ENCODE measurements at regions not wholly inside any gene's neighbourhood (a gene's known extent, or its start where the extent isn't known, plus 50 kb on each side); places are given as distances from the start of the nearest gene placed in this dataset.

DNA sequence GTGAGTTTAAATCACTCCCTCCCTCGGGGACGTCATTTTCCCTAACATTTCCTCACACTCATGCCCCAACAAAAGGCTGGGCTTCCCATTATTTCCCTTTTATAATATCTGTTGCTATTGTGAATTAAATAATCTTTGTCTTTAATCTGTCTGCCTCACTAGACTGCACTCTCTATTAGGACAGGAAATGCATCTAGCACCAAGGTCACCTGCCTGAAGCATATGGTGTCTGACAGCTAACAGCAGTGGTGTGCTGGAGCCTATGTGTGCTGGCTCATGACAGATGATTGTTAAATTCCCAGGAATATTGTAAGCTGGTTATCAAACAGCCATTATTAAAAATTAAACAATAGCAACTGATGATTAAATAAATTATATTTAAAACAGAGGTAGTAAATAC is 237.0 kb upstream of the CEP162 start:
- TF ChIP-seq, protein P1, sequence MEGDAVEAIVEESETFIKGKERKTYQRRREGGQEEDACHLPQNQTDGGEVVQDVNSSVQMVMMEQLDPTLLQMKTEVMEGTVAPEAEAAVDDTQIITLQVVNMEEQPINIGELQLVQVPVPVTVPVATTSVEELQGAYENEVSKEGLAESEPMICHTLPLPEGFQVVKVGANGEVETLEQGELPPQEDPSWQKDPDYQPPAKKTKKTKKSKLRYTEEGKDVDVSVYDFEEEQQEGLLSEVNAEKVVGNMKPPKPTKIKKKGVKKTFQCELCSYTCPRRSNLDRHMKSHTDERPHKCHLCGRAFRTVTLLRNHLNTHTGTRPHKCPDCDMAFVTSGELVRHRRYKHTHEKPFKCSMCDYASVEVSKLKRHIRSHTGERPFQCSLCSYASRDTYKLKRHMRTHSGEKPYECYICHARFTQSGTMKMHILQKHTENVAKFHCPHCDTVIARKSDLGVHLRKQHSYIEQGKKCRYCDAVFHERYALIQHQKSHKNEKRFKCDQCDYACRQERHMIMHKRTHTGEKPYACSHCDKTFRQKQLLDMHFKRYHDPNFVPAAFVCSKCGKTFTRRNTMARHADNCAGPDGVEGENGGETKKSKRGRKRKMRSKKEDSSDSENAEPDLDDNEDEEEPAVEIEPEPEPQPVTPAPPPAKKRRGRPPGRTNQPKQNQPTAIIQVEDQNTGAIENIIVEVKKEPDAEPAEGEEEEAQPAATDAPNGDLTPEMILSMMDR (IDR thresholded peaks at IDR 0.05) = no peak
- Mint-ChIP-seq H3K27ac (no peak overlapping the region), H3K4me1 (ENCODE audit: low read depth) (no peaks in the 10 kb centered on the region), H3K27me3 (no peaks in the 10 kb centered on the region), H3K9me3 (no peaks in the 10 kb centered on the region), H3K36me3 (ENCODE audit: low read depth) (no peaks in the 10 kb centered on the region), H3K4me3 (no peak overlapping the region)
- DNase-seq = no peak
- CTCF ChIA-PET = no interaction called here
- no peak for ATAC-seq
- POLR2A ChIA-PET = no interaction called here
- intact Hi-C loops (cut with micrococcal nuclease) = no loop called here

DNA sequence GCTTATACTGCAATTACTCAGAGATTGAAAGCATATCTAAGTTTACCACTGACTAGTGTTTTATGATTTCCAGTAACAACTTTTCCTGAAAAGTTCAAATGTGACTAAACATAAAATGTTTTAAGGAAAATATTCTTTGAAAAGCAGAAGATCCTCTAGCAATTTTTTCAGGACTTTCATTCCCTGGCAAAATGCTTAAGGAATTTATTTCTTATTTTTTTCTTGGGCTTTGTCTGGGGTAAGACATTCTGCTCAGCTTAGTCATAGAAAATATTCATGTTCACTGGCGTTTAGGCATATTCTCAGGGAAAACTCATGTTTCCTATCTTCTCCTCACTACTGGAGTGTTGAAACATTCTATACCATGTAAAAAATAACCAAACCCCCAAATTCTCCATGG is 235.3 kb upstream of the CEP162 start:
- POLR2A ChIA-PET = no interaction called here
- H3K9me3 Mint-ChIP-seq = no peaks in the 10 kb centered on the region
- H3K27me3 Mint-ChIP-seq = no peaks in the 10 kb centered on the region

DNA sequence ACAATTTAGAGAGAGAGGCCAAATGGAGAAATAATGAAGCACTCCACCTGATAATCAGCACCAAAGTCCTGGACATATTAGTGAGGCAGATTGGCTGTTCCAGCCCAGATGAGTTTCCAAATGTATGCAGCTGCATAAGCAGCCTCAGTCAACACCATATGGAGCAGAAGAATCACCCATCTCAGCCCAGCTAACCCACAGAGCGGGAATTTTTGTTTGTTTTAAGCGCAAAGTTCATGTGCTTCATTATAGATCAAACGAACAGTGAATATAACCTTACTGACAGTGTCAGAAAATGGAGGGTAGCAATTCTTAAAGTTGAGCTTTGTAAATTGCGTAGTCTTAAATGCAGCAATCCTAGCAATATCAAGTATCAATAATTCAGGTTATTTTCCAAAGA is 234.0 kb upstream of the CEP162 start:
- POLR2A ChIA-PET = no interaction called here
- no peaks in the 10 kb centered on the region for H3K9me3 Mint-ChIP-seq
- H3K4me1 Mint-ChIP-seq (ENCODE audit: low read depth) = no peaks in the 10 kb centered on the region

More for the DNA sequence above, 235.3 kb upstream of the CEP162 start:
- H3K4me3 Mint-ChIP-seq = no peak overlapping the region
- H3K27ac Mint-ChIP-seq = no peak overlapping the region
- no peaks in the 10 kb centered on the region for H3K36me3 Mint-ChIP-seq (ENCODE audit: low read depth)
- intact Hi-C loops (cut with micrococcal nuclease) = no loop called here
- H3K4me1 Mint-ChIP-seq (ENCODE audit: low read depth) = no peaks in the 10 kb centered on the region
- TF ChIP-seq, protein P1 (IDR thresholded peaks at IDR 0.05) = no peak
- DNase-seq (no peak), ATAC-seq (no peak)
- CTCF ChIA-PET = no interaction called here

DNA sequence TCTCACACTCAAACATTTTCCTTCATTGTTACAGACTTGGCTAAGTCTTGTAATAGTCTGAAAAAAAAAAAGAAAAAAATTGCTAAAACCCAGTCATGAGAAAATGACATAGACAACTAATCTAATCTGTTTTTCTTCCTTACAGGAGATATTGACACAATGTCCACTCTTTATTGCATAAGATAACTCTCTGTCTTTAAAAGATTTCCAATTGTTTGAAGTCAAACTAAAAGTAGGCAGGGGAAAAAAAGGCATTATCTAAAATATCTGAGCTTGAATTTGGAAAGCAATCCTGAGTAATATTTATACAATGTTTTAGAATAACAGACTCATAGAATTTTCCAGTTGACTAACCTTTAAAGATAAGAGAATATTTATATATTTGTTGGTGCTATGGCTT is 233.0 kb upstream of the CEP162 start:
- intact Hi-C loops (cut with micrococcal nuclease) = no loop called here
- CTCF ChIA-PET = no interaction called here
- no peaks in the 10 kb centered on the region for H3K36me3 Mint-ChIP-seq (ENCODE audit: low read depth)
- no peak overlapping the region for H3K4me3 Mint-ChIP-seq
- POLR2A ChIA-PET = no interaction called here
- H3K27me3 Mint-ChIP-seq = no peaks in the 10 kb centered on the region
- no peak overlapping the region for H3K27ac Mint-ChIP-seq
- ATAC-seq (no peak), DNase-seq (no peak)
- H3K9me3 Mint-ChIP-seq = no peaks in the 10 kb centered on the region
- no peaks in the 10 kb centered on the region for H3K4me1 Mint-ChIP-seq (ENCODE audit: low read depth)
- TF ChIP-seq, protein P1 (IDR thresholded peaks at IDR 0.05) = no peak

More for the DNA sequence above, 234.0 kb upstream of the CEP162 start:
- ATAC-seq (no peak), DNase-seq (no peak)
- Mint-ChIP-seq H3K4me3 (no peak overlapping the region), H3K27ac (no peak overlapping the region), H3K27me3 (no peaks in the 10 kb centered on the region), H3K36me3 (ENCODE audit: low read depth) (no peaks in the 10 kb centered on the region)
- TF ChIP-seq, protein P1 (IDR thresholded peaks at IDR 0.05) = no peak
- intact Hi-C loops (cut with micrococcal nuclease) = no loop called here
- CTCF ChIA-PET = no interaction called here

DNA sequence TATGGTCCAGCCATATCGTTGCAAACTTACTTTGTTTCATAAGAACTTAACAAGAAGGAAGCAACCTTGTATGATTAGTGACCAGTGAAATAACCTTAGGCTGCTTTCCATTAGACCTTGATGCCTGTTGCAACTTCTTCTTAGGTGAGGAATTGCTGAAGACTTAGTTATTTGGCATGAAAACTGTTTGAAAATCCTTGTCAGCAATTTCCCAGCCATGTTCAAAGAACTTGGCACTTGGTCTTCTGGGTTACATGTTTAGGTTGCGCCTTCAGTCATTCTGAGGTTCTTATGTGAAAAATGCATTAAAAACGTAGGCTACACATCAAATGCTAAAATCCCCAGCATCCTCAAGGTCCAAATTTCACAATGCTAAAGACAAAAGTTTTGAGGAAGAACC is 232.0 kb upstream of the CEP162 start:
- CTCF ChIA-PET = no interaction called here
- TF ChIP-seq, protein P1 (IDR thresholded peaks at IDR 0.05) = no peak
- Mint-ChIP-seq H3K27me3 (no peaks in the 10 kb centered on the region), H3K4me3 (no peak overlapping the region), H3K36me3 (ENCODE audit: low read depth) (no peaks in the 10 kb centered on the region), H3K9me3 (no peaks in the 10 kb centered on the region), H3K27ac (no peak overlapping the region), H3K4me1 (ENCODE audit: low read depth) (no peaks in the 10 kb centered on the region)
- POLR2A ChIA-PET = no interaction called here
- intact Hi-C loops (cut with micrococcal nuclease) = no loop called here
- ATAC-seq (no peak), DNase-seq (no peak)
